Endothelial cell of umbilical vein (primary cell): ENCODE measurements at regions not wholly inside any gene's neighbourhood (a gene's known extent, or its start where the extent isn't known, plus 50 kb on each side); places are given as distances from the start of the nearest gene placed in this dataset.

ENCODE experiments used
- BruUV-seq: library from RNA; stranded (reverse); fragments of 400-500 nt; replicated peaks from 2 replicates; lab custom pipeline; 2021; lab: Mats Ljungman, UMichigan
- CTCF ChIA-PET: fragments of 300-600, 350-600 bp; sonication (Branson Sonifier 250); formaldehyde crosslinking; loops from one replicate; lab custom pipeline; 2021; ENCODE audit warnings: antibody characterized with exemption, inconsistent platforms; lab: Charles Lee
- POLR2A ChIA-PET: fragments of 300-600, 350-600 bp; sonication (Branson Sonifier 250); formaldehyde crosslinking; loops from one replicate; lab custom pipeline; 2021; ENCODE audit warnings: antibody characterized with exemption, inconsistent platforms; lab: Charles Lee
- DNase-seq: peaks from one replicate; pipeline ENCODE4 v3.0.0-alpha.2; 2011; ENCODE audit warnings: low read depth, low spot score
- FAIRE-seq: peaks from 2 replicates; lab custom pipeline; 2011; peaks lifted over from hg19 to GRCh38; lab: Jason Lieb, UNC
- H2AFZ ChIP-seq: 2 replicates; pipeline ENCODE4 v1.6.0; 2012; ENCODE audit warnings: low read depth, low read length, control low read depth, inconsistent platforms
- H3K27ac ChIP-seq: 2 replicates; pipeline ENCODE4 v1.5.1; 2011; ENCODE audit warnings: low read depth, mild to moderate bottlenecking, control low read depth, low read length, moderate library complexity; ENCODE audit not compliant: insufficient read depth
- H3K27me3 ChIP-seq, 2 experiments: 2 replicates each; pipeline versions ENCODE4 v1.6.0 to v1.6.1; 2011; ENCODE audit warnings: low read length in 2 of 2, mixed read lengths in 1 of 2; ENCODE audit not compliant: control insufficient read depth in 2 of 2, insufficient read depth in 2 of 2
- H3K36me3 ChIP-seq, 2 experiments: 2 replicates in 1 of 2; 3 replicates in 1 of 2; pipeline ENCODE4 v1.5.1; 2011; ENCODE audit warnings: low read length in 2 of 2, mild to moderate bottlenecking in 1 of 2, moderate library complexity in 1 of 2; ENCODE audit not compliant: control insufficient read depth in 2 of 2, insufficient read depth in 2 of 2; ENCODE audit errors: extremely low read depth in 1 of 2
- H3K4me1 ChIP-seq: 3 replicates; pipeline ENCODE4 v1.5.1; 2011; ENCODE audit warnings: mild to moderate bottlenecking, low read length; ENCODE audit not compliant: control insufficient read depth, insufficient read depth; ENCODE audit errors: extremely low read depth
- H3K4me2 ChIP-seq: 2 replicates; pipeline ENCODE4 v1.6.1; 2011; ENCODE audit warnings: low read length, control low read depth, mixed read lengths; ENCODE audit not compliant: insufficient read depth
- H3K4me3 ChIP-seq, 3 experiments: fragments of 200-600 bp in 1 of 3; sonication (generic), shearing (Covaris generic) in 1 of 3; replicated peaks in 1 of 3; 2 replicates each; pipeline ENCODE4 v1.5.1; 2011 to 2016; ENCODE audit warnings: control low read depth in 3 of 3, low read length in 3 of 3, mild to moderate bottlenecking in 2 of 3, inconsistent platforms in 1 of 3, low read depth in 1 of 3, moderate library complexity in 1 of 3; ENCODE audit not compliant: insufficient read depth in 1 of 3
- H3K79me2 ChIP-seq: 2 replicates; pipeline ENCODE4 v1.6.0; 2012; ENCODE audit warnings: low read length, inconsistent platforms; ENCODE audit not compliant: control insufficient read depth, insufficient read depth
- H3K9ac ChIP-seq: replicated peaks from 2 replicates; pipeline ENCODE3; 2011; ENCODE audit warnings: low read length, control low read depth; ENCODE audit not compliant: insufficient read depth; ENCODE audit errors: extremely low read depth
- H3K9me1 ChIP-seq: replicated peaks from 3 replicates; pipeline ENCODE4 v1.6.0; 2011; ENCODE audit warnings: mild to moderate bottlenecking, low read length; ENCODE audit not compliant: control insufficient read depth, insufficient read depth; ENCODE audit errors: extremely low read depth
- H3K9me3 ChIP-seq: replicated peaks from 2 replicates; pipeline ENCODE4 v1.5.1; 2012; ENCODE audit warnings: low read length, inconsistent platforms; ENCODE audit not compliant: control insufficient read depth, insufficient read depth
- H4K20me1 ChIP-seq: replicated peaks from 2 replicates; pipeline ENCODE3; 2011; ENCODE audit warnings: mild to moderate bottlenecking, low read length; ENCODE audit not compliant: control insufficient read depth, insufficient read depth; ENCODE audit errors: extremely low read depth
- CTCF ChIP-seq, 2 donors: IDR thresholded peaks; 1 replicate in 1 of 2; 2 replicates in 1 of 2; pipeline ENCODE4 v1.5.1; 2011; ENCODE audit warnings: low read length in 2 of 2, mild to moderate bottlenecking in 2 of 2, moderate library complexity in 2 of 2, control low read depth in 1 of 2, inconsistent platforms in 1 of 2, low read depth in 1 of 2; ENCODE audit not compliant: insufficient read depth in 1 of 2; ENCODE audit errors: extremely low read depth in 1 of 2
- EZH2 ChIP-seq: IDR thresholded peaks from 2 replicates; pipeline ENCODE4 v1.6.1; 2012; ENCODE audit warnings: borderline replicate concordance, low read depth, mild to moderate bottlenecking, moderate library complexity, low read length, inconsistent platforms; ENCODE audit not compliant: severe bottlenecking
- FOS ChIP-seq: IDR thresholded peaks from 2 replicates; pipeline ENCODE4 v1.6.1; 2011; ENCODE audit warnings: mild to moderate bottlenecking, low read length, moderate library complexity, borderline replicate concordance; ENCODE audit not compliant: insufficient read depth
- GATA2 ChIP-seq: IDR thresholded peaks from 2 replicates; pipeline ENCODE4 v1.7.0; 2011; ENCODE audit warnings: low read depth, mild to moderate bottlenecking, moderate library complexity, mixed read lengths, low read length; ENCODE audit not compliant: insufficient read length, insufficient read depth
- JUN ChIP-seq: IDR thresholded peaks from 2 replicates; pipeline ENCODE4 v1.6.1; 2011; ENCODE audit warnings: borderline replicate concordance, low read depth; ENCODE audit not compliant: insufficient read length, insufficient read depth
- MAX ChIP-seq: IDR thresholded peaks from 2 replicates; pipeline ENCODE4 v1.6.1; 2011; ENCODE audit not compliant: insufficient read depth, insufficient read length
- MYC ChIP-seq: IDR thresholded peaks from one replicate; pipeline ENCODE4 v1.6.1; 2011; ENCODE audit warnings: mild to moderate bottlenecking, low read depth, low read length
- POLR2A ChIP-seq: IDR thresholded peaks from 2 replicates; pipeline ENCODE4 v1.6.1; 2012; ENCODE audit warnings: low read depth, mild to moderate bottlenecking, control low read depth, low read length
- POLR2AphosphoS5 ChIP-seq: IDR thresholded peaks from 2 replicates; pipeline ENCODE4 v1.6.1; 2012; ENCODE audit warnings: low read depth, mild to moderate bottlenecking, control low read depth, low read length, moderate library complexity; ENCODE audit not compliant: insufficient read depth
- dilution Hi-C: fragments of 300-500 bp; cut with MboI; formaldehyde crosslinking; loops from one replicate; pipeline ENCODE4 v1.15.0; 2019; ENCODE audit warnings: low sequenced_read_pairs; ENCODE audit not compliant: extremely low pct_ligation_motif_present
- intact Hi-C: fragments of 100-400 bp; cut with micrococcal nuclease; formaldehyde crosslinking; loops from one replicate; pipeline ENCODE4 v1.10.0; 2022

GRCh38 chrX:30483996-30484395 is 93.6 kb downstream of the TASL start:
- no TSS peak for BruUV-seq
- POLR2A ChIA-PET: no interaction called here
- dilution Hi-C loops: no loop called here

More at GRCh38 chrX:30483996-30484395, 93.6 kb downstream of the TASL start:
- Histone ChIP-seq H3K36me3 (no peaks in the 10 kb centered on the region), H3K27me3 (no peaks in the 10 kb centered on the region), H3K79me2 (no peaks in the 10 kb centered on the region), H4K20me1 (no peaks in the 10 kb centered on the region), H3K4me1 (no peaks in the 10 kb centered on the region), H3K27ac (no peak overlapping the region), H3K9me1 (no peaks in the 10 kb centered on the region), H3K9me3 (no peaks in the 10 kb centered on the region), H3K4me2 (no peak overlapping the region), H2AFZ (no peak overlapping the region), H3K9ac (no peak overlapping the region), H3K4me3 (no peak overlapping the region)
- intact Hi-C loops: no loop called here
- CTCF ChIA-PET: no interaction called here
- TF ChIP-seq MYC (no peak), POLR2A (no peak), JUN (no peak), CTCF (IDR thresholded peaks at IDR 0.05; ENCODE audit: extremely low read depth in 1 of 2, insufficient read depth in 1 of 2, low read depth in 1 of 2, low read length in 2 of 2) (no peak), MAX (no peak), EZH2 (no peak), POLR2AphosphoS5 (no peak), FOS (no peak), GATA2 (no peak)
- no peak for FAIRE-seq
- no peak for DNase-seq
